Neural progenitor cell (in vitro differentiated cells): ENCODE measurements at regions not wholly inside any gene's neighbourhood (a gene's known extent, or its start where the extent isn't known, plus 50 kb on each side); places are given as distances from the start of the nearest gene placed in this dataset. TPM values are rescaled to one million over a fixed set of nuclear protein-coding genes. Genes with fewer than 3 reads are reported as not detected.

Experiments used
- DNase-seq: peaks from one replicate; pipeline ENCODE4 v3.0.0-alpha.2; 2016; ENCODE audit warnings: low spot score
- H2AFZ ChIP-seq: fragments of 200-600 bp; sonication (generic); replicated peaks from 2 replicates; pipeline ENCODE4 v1.6.1; 2016; ENCODE audit warnings: antibody characterized with exemption
- H3F3A ChIP-seq: fragments of 200-600 bp; sonication (generic); 2 replicates; pipeline ENCODE4 v1.6.1; 2016; ENCODE audit warnings: antibody characterized with exemption, low read depth
- H3K27ac ChIP-seq: fragments of 200-600 bp; sonication (generic); 2 replicates; pipeline ENCODE4 v1.5.1; 2016; ENCODE audit warnings: mild to moderate bottlenecking
- H3K27me3 ChIP-seq: fragments of 200-600 bp; sonication (generic); 2 replicates; pipeline ENCODE4 v1.6.1; 2016; ENCODE audit warnings: mild to moderate bottlenecking, moderate library complexity
- H3K36me3 ChIP-seq: fragments of 200-600 bp; sonication (generic); 2 replicates; pipeline ENCODE4 v1.5.1; 2016
- H3K4me1 ChIP-seq: fragments of 200-600 bp; sonication (generic); 2 replicates; pipeline ENCODE4 v1.6.1; 2016; ENCODE audit warnings: mixed run types
- H3K4me2 ChIP-seq: fragments of 200-600 bp; sonication (generic); 2 replicates; pipeline ENCODE4 v1.6.1; 2016
- H3K4me3 ChIP-seq: fragments of 200-600 bp; sonication (generic); 2 replicates; pipeline ENCODE4 v1.5.1; 2016
- H3K79me2 ChIP-seq: fragments of 200-600 bp; sonication (generic); 2 replicates; pipeline ENCODE4 v1.6.1; 2016; ENCODE audit warnings: low read depth
- H3K9ac ChIP-seq: fragments of 200-600 bp; sonication (generic); 2 replicates; pipeline ENCODE4 v1.6.1; 2016
- H3K9me3 ChIP-seq: fragments of 200-600 bp; sonication (generic); 2 replicates; pipeline ENCODE4 v1.5.1; 2016; ENCODE audit warnings: low read depth
- H4K20me1 ChIP-seq: fragments of 200-600 bp; sonication (generic); 2 replicates; pipeline ENCODE4 v1.6.1; 2016; ENCODE audit warnings: low read depth
- H3K27ac Mint-ChIP-seq: 3 replicates; pipeline ENCODE4 v1.8.0; 2021; ENCODE audit warnings: mixed read lengths
- H3K27me3 Mint-ChIP-seq: 2 replicates; pipeline ENCODE4 v1.8.0; 2022; ENCODE audit warnings: low read depth, mild to moderate bottlenecking, inconsistent platforms, moderate library complexity, mixed read lengths; ENCODE audit not compliant: insufficient read depth
- H3K36me3 Mint-ChIP-seq: 3 replicates; pipeline ENCODE4 v1.8.0; 2021; ENCODE audit warnings: mixed read lengths
- H3K4me1 Mint-ChIP-seq: 3 replicates; pipeline ENCODE4 v1.8.0; 2021; ENCODE audit warnings: mixed read lengths
- H3K4me3 Mint-ChIP-seq: 3 replicates; pipeline ENCODE4 v1.8.0; 2021; ENCODE audit warnings: mild to moderate bottlenecking, moderate library complexity, mixed read lengths
- H3K9me3 Mint-ChIP-seq: 3 replicates; pipeline ENCODE4 v1.8.0; 2020; ENCODE audit warnings: mixed read lengths
- CTCF ChIP-seq: fragments of 200-600 bp; sonication (generic); IDR thresholded peaks from 2 replicates; pipeline ENCODE4 v1.5.1; 2017; ENCODE audit warnings: antibody characterized with exemption, mild to moderate bottlenecking
- EZH2 ChIP-seq: fragments of 200-600 bp; sonication (generic); IDR thresholded peaks from 2 replicates; pipeline ENCODE4 v1.6.1; 2017; ENCODE audit warnings: antibody characterized with exemption, mild to moderate bottlenecking, moderate library complexity
- EZH2phosphoT487 ChIP-seq: fragments of 200-600 bp; sonication (generic); IDR thresholded peaks from 2 replicates; pipeline ENCODE4 v1.6.1; 2017; ENCODE audit warnings: antibody characterized with exemption
- small RNA-seq: library from RNA; depleted of rRNA; stranded (forward); fragments of <200 nt; gene quantifications from one replicate; pipeline ENCODE3, GENCODE V24; 2015

GRCh38 chr18:64201781-64202180 is 52.9 kb upstream of the LINC00305 start:
- no peaks in the 10 kb centered on the region for H3K36me3 ChIP-seq
- H4K20me1 ChIP-seq = no peaks in the 10 kb centered on the region
- no peaks in the 10 kb centered on the region for H3F3A ChIP-seq
- Mint-ChIP-seq H3K4me3 (no peak overlapping the region), H3K27me3 (peaks cover 6% of the 10 kb centered on the region), H3K27ac (no peak overlapping the region), H3K36me3 (no peaks in the 10 kb centered on the region), H3K9me3 (no peaks in the 10 kb centered on the region), H3K4me1 (peaks cover 24% of the 10 kb centered on the region)
- no peak overlapping the region for H3K27ac ChIP-seq
- no peak overlapping the region for H3K4me3 ChIP-seq
- H3K9me3 ChIP-seq = no peaks in the 10 kb centered on the region
- peaks cover 23% of the 10 kb centered on the region for H3K4me1 ChIP-seq
- H3K27me3 ChIP-seq = no peaks in the 10 kb centered on the region
- DNase-seq = no peak
- no peak overlapping the region for H2AFZ ChIP-seq
- no peak overlapping the region for H3K4me2 ChIP-seq
- no peak overlapping the region for H3K9ac ChIP-seq
- H3K79me2 ChIP-seq = no peaks in the 10 kb centered on the region
- no peak for TF ChIP-seq EZH2phosphoT487
- no peak for TF ChIP-seq CTCF
- no peak for TF ChIP-seq EZH2

- Histone ChIP-seq H3K79me2 (no peaks in the 10 kb centered on the region), H3K9ac (no peak overlapping the region), H3K27me3 (no peaks in the 10 kb centered on the region), H3F3A (no peaks in the 10 kb centered on the region), H3K4me2 (no peak overlapping the region), H3K4me3 (no peak overlapping the region), H4K20me1 (no peaks in the 10 kb centered on the region), H3K9me3 (no peaks in the 10 kb centered on the region), H3K36me3 (no peaks in the 10 kb centered on the region), H3K4me1 (peaks cover 17% of the 10 kb centered on the region), H3K27ac (no peak overlapping the region), H2AFZ (no peak overlapping the region)
- no peak overlapping the region for H3K27ac Mint-ChIP-seq
- TF ChIP-seq CTCF (no peak), EZH2 (no peak), EZH2phosphoT487 (no peak)
- no peaks in the 10 kb centered on the region for H3K36me3 Mint-ChIP-seq
- H3K4me3 Mint-ChIP-seq = no peak overlapping the region
- no peak for DNase-seq
- H3K9me3 Mint-ChIP-seq = no peaks in the 10 kb centered on the region
- peaks cover 19% of the 10 kb centered on the region for H3K4me1 Mint-ChIP-seq
- peaks cover 4% of the 10 kb centered on the region for H3K27me3 Mint-ChIP-seq
These were observed 50.7 kb upstream of the LINC00305 start for GRCh38 chr18:64199581-64199980.

Small RNA genes lying in the stretch of these regions (small RNA-seq; reads per million reads assigned to genes)
- not detected for gene AC027506.1
